ENCODE measurements at regions not wholly inside any gene's neighbourhood (a gene's known extent, or its start where the extent isn't known, plus 50 kb on each side); places are given as distances from the start of the nearest gene placed in this dataset.

GRCh38 chr6:76856065-76856464 is 607.2 kb downstream of the HTR1B start:
- TF ChIP-seq ELF4 (IDR thresholded peaks at IDR 0.05), result no peak
- TF ChIP-seq NFRKB (IDR thresholded peaks at IDR 0.05), result no peak
- TF ChIP-seq, protein P1, sequence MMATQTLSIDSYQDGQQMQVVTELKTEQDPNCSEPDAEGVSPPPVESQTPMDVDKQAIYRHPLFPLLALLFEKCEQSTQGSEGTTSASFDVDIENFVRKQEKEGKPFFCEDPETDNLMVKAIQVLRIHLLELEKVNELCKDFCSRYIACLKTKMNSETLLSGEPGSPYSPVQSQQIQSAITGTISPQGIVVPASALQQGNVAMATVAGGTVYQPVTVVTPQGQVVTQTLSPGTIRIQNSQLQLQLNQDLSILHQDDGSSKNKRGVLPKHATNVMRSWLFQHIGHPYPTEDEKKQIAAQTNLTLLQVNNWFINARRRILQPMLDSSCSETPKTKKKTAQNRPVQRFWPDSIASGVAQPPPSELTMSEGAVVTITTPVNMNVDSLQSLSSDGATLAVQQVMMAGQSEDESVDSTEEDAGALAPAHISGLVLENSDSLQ (IDR thresholded peaks at IDR 0.05), result no peak
- TF ChIP-seq SP1 (IDR thresholded peaks at IDR 0.05), result no peak
- no peak for TF ChIP-seq LEF1 (IDR thresholded peaks at IDR 0.05; ENCODE audit: borderline replicate concordance)
- TF ChIP-seq FOXK2 (IDR thresholded peaks at IDR 0.05), result no peak
- no peak for TF ChIP-seq SUZ12 (IDR thresholded peaks at IDR 0.05)
- TF ChIP-seq HDGF (IDR thresholded peaks at IDR 0.05; ENCODE audit: borderline replicate concordance), result no peak
- no peak for TF ChIP-seq TARDBP (IDR thresholded peaks at IDR 0.05)
- no peak for TF ChIP-seq CTBP1 (IDR thresholded peaks at IDR 0.05; ENCODE audit: borderline replicate concordance)

Measured in HEK293T (cell line).